SIG-M5 treated with dmso at 0.1 percent for 504 hours (cell line): ENCODE measurements at regions not wholly inside any gene's neighbourhood (a gene's known extent, or its start where the extent isn't known, plus 50 kb on each side); places are given as distances from the start of the nearest gene placed in this dataset.
"Not testable (repeated sequence)": the region's sequence is repeated elsewhere in the genome, so short reads cannot be mapped to it uniquely, and the experiment has no call there.

ENCODE experiments used
- DNase-seq: peaks from one replicate; lab custom pipeline; 2025; ENCODE audit not compliant: unreplicated experiment; lab: John Stamatoyannopoulos, UW

GRCh38 chr9:126166291-126166690 is 160.3 kb upstream of the MVB12B start:
- no peak for DNase-seq

GRCh38 chr9:126166866-126167265 is 159.8 kb upstream of the MVB12B start:
- no peak for DNase-seq

- DNase-seq = no peak
These were observed 156.9 kb upstream of the MVB12B start for GRCh38 chr9:126169736-126170135.

GRCh38 chr9:126170286-126170823 is 156.3 kb upstream of the MVB12B start:
- DNase-seq = no peak

- DNase-seq = no peak
These were observed 155.0 kb upstream of the MVB12B start for GRCh38 chr9:126171641-126172040.

- no peak for DNase-seq
These were observed 153.2 kb upstream of the MVB12B start for GRCh38 chr9:126173401-126173800.

GRCh38 chr9:126173929-126174328 is 152.7 kb upstream of the MVB12B start:
- DNase-seq = no peak

- DNase-seq = no peak
These were observed 143.4 kb upstream of the MVB12B start for GRCh38 chr9:126183266-126183665.

- DNase-seq = not testable (repeated sequence)
These were observed 135.6 kb upstream of the MVB12B start for GRCh38 chr9:126190994-126191393.

GRCh38 chr9:126198854-126199253 is 127.8 kb upstream of the MVB12B start:
- DNase-seq = no peak

- DNase-seq = no peak
These were observed 123.3 kb upstream of the MVB12B start for GRCh38 chr9:126203313-126203712.

- no peak for DNase-seq
These were observed 122.4 kb upstream of the MVB12B start for GRCh38 chr9:126204197-126204596.

GRCh38 chr9:126204708-126205225 is 121.9 kb upstream of the MVB12B start:
- no peak for DNase-seq

GRCh38 chr9:126205265-126205664 is 121.4 kb upstream of the MVB12B start:
- no peak for DNase-seq

GRCh38 chr9:126205845-126206498 is 120.7 kb upstream of the MVB12B start:
- no peak for DNase-seq

GRCh38 chr9:126207256-126207655 is 119.4 kb upstream of the MVB12B start:
- no peak for DNase-seq

GRCh38 chr9:126208216-126208758 is 118.3 kb upstream of the MVB12B start:
- no peak for DNase-seq

- no peak for DNase-seq
These were observed 115.1 kb upstream of the MVB12B start for GRCh38 chr9:126211441-126212074.

- no peak for DNase-seq
These were observed 111.1 kb upstream of the MVB12B start for GRCh38 chr9:126215486-126215885.

GRCh38 chr9:126216826-126217225 is 109.8 kb upstream of the MVB12B start:
- no peak for DNase-seq

GRCh38 chr9:126217250-126217653 is 109.4 kb upstream of the MVB12B start:
- no peak for DNase-seq

GRCh38 chr9:126217797-126218196 is 108.8 kb upstream of the MVB12B start:
- DNase-seq = no peak
